ENCODE measurements at regions not wholly inside any gene's neighbourhood (a gene's known extent, or its start where the extent isn't known, plus 50 kb on each side); places are given as distances from the start of the nearest gene placed in this dataset.
A peak's percentile ranks its signal among the peaks of the same experiment; 100 is the strongest.
"Not testable (repeated sequence)": the region's sequence is repeated elsewhere in the genome, so short reads cannot be mapped to it uniquely, and the experiment has no call there.

DNA sequence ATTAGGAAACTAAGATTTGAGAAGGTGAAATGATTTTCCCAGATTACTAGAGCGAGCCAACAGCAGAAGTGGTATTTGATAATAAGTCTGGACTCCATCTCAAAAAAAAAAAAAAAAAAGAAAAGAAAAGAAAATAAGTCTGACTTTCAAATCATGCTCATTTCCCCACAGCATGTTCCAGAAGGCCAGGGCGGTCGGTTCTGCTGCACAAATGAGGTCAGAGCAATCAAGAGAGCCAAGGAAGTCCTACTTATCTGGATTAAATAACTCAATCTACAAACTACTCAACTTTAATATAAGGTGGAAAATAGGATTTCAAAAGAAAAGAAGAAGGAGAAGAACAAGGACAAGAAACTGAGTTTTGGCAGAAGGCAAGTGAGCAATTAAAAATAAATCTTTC is 130.4 kb upstream of the RASA1 start:
- H3K9me3 ChIP-seq (ENCODE audit: low read depth), result no peaks in the 10 kb centered on the region
- no peaks in the 10 kb centered on the region for H3K36me3 ChIP-seq
- H3K27me3 ChIP-seq, result no peaks in the 10 kb centered on the region
- H3K27ac ChIP-seq, result no peak overlapping the region
- DNase-seq (ENCODE audit: low read depth in 1 of 2, low spot score in 1 of 2), result peak in 1 of 2 donors; percentile 18
- H3K4me1 ChIP-seq (ENCODE audit: low read depth), result no peaks in the 10 kb centered on the region
- no peak for TF ChIP-seq CTCF (IDR thresholded peaks at IDR 0.05; ENCODE audit: low read depth, low read length)
- no peak overlapping the region for H3K4me3 ChIP-seq

DNA sequence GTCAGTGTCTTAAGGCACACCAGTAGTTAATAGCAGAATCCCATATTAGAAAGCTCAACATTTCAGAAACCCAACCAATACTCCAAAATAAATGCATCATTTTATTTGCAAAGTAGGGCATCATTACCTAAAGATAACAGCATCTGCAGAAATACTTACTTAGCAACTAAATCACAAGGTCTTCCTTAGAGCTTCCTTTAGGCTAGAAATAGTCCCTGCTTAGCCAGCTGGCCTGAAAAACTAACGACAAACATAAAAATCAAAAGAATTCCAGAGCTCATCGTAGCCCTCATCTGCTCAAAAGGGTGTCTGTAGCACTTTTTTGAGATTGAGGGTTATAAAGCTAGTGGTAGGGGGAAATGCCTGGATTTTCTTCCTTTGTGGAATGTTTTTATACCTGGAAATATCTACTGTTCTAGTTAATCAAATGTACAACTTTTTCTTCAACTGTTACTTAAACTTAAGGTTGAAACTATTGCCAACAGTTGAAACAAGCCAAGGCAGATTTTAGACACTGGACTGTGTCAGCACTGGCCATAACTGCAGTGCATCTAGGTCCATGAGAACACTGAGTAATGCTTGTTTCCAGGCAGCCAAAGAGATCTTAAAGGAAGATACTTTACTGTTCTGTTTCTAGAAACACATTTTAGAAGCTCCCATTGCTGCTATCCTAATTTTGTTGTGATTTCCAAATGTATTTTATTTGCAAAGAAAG is 129.4 kb upstream of the RASA1 start:
- no peak for TF ChIP-seq CTCF (IDR thresholded peaks at IDR 0.05; ENCODE audit: low read depth, low read length)
- DNase-seq (ENCODE audit: low read depth in 1 of 2, low spot score in 1 of 2), result no peak
- no peak overlapping the region for H3K27ac ChIP-seq

GRCh38 chr5:87139795-87140194 is 127.9 kb upstream of the RASA1 start:
- Histone ChIP-seq H3K36me3 (no peaks in the 10 kb centered on the region), H3K9me3 (ENCODE audit: low read depth) (no peaks in the 10 kb centered on the region), H3K4me3 (no peak overlapping the region), H3K4me1 (ENCODE audit: low read depth) (no peaks in the 10 kb centered on the region), H3K27me3 (no peaks in the 10 kb centered on the region), H3K27ac (no peak overlapping the region)
- DNase-seq (ENCODE audit: low read depth in 1 of 2, low spot score in 1 of 2), result no peak
- no peak for TF ChIP-seq CTCF (IDR thresholded peaks at IDR 0.05; ENCODE audit: low read depth, low read length)

More for the DNA sequence above, 129.4 kb upstream of the RASA1 start:
- Histone ChIP-seq H3K4me3 (no peak overlapping the region), H3K27me3 (no peaks in the 10 kb centered on the region), H3K36me3 (no peaks in the 10 kb centered on the region), H3K9me3 (ENCODE audit: low read depth) (no peaks in the 10 kb centered on the region), H3K4me1 (ENCODE audit: low read depth) (no peaks in the 10 kb centered on the region)

DNA sequence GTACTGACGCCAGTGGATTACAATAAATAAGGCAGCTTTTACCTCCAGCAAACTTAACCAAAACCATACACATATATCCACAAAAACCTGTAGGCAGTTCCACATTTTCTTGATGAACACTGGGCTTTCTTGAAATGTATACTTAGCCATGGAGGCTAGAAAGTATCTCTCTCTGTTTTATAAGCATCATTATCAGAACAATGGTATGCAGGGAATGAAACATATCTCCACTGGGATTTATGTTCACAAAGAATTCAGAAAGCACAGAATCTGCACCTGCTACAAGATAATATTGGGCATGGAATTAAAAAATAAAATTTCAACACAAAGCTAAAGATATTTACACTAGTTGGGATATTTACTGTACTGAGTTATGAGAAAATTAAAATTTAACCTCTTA is 126.1 kb upstream of the RASA1 start:
- H3K27me3 ChIP-seq, result no peaks in the 10 kb centered on the region
- no peak for TF ChIP-seq CTCF (IDR thresholded peaks at IDR 0.05; ENCODE audit: low read depth, low read length)
- H3K4me1 ChIP-seq (ENCODE audit: low read depth), result no peaks in the 10 kb centered on the region
- H3K27ac ChIP-seq, result no peak overlapping the region
- H3K9me3 ChIP-seq (ENCODE audit: low read depth), result no peaks in the 10 kb centered on the region
- no peak overlapping the region for H3K4me3 ChIP-seq
- H3K36me3 ChIP-seq, result no peaks in the 10 kb centered on the region
- DNase-seq (ENCODE audit: low read depth in 1 of 2, low spot score in 1 of 2), result no peak

DNA sequence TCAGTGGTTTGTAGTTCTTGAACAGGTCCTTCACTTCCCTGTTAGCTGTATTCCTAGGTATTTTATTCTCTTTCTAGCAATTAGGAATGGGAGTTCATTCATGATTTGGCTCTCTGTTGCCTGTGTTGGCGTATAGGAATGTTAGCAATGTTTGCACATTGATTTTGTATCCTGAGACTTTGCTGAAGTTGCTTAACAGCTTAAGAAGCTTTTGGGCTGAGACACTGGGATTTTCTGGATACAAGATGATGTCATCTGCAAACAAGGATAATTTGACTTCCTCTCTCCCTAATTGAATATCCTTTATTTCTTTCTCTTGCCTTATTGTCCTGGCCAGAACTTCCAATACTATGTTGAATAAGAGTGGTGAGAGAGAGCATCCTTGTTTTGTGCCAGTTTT is 121.8 kb upstream of the RASA1 start:
- not testable (repeated sequence) for H3K4me3 ChIP-seq; H3K27me3 ChIP-seq; H3K9me3 ChIP-seq (ENCODE audit: low read depth); H3K27ac ChIP-seq; H3K36me3 ChIP-seq; H3K4me1 ChIP-seq (ENCODE audit: low read depth)
- DNase-seq (ENCODE audit: low read depth in 1 of 2, low spot score in 1 of 2), result peak in 1 of 2 donors; percentile 64

- Histone ChIP-seq H3K9me3 (ENCODE audit: low read depth) (no peaks in the 10 kb centered on the region), H3K27me3 (no peaks in the 10 kb centered on the region), H3K27ac (no peak overlapping the region), H3K4me1 (ENCODE audit: low read depth) (no peaks in the 10 kb centered on the region), H3K36me3 (no peaks in the 10 kb centered on the region), H3K4me3 (no peak overlapping the region)
- no peak for TF ChIP-seq CTCF (IDR thresholded peaks at IDR 0.05; ENCODE audit: low read depth, low read length)
- DNase-seq (ENCODE audit: low read depth in 1 of 2, low spot score in 1 of 2), result peak in 1 of 2 donors; percentile 15
Measured at GRCh38 chr5:87147441-87147840, 120.2 kb upstream of the RASA1 start.

All from cardiac muscle cell (in vitro differentiated cells and primary cell).